AG04449 (cell line): ENCODE measurements at regions not wholly inside any gene's neighbourhood (a gene's known extent, or its start where the extent isn't known, plus 50 kb on each side); places are given as distances from the start of the nearest gene placed in this dataset.

ENCODE experiments used
- CTCF ChIA-PET: fragments of 350-600 bp; formaldehyde crosslinking; extraction: SDS; loops from one replicate; lab custom pipeline; 2021; ENCODE audit warnings: antibody characterized with exemption; lab: Yijun Ruan, JAX
- POLR2A ChIA-PET: fragments of 400-600, 350-600 bp; formaldehyde crosslinking; extraction: SDS; loops from one replicate; lab custom pipeline; 2020; ENCODE audit warnings: antibody characterized with exemption, inconsistent platforms; lab: Yijun Ruan, JAX
- DNase-seq: peaks from one replicate; pipeline ENCODE4 v3.0.0-alpha.2; 2010; ENCODE audit warnings: low read depth, low spot score
- H3K4me3 ChIP-seq: 2 replicates; pipeline ENCODE4 v1.5.1; 2011; ENCODE audit warnings: low read depth, mild to moderate bottlenecking, control low read depth, low read length
- CTCF ChIP-seq: IDR thresholded peaks from one replicate; pipeline ENCODE4 v1.5.1; 2011; ENCODE audit warnings: mild to moderate bottlenecking, moderate library complexity, low read length, control low read depth, inconsistent platforms; ENCODE audit not compliant: insufficient read depth; ENCODE audit errors: missing control alignments

- ChIA-PET CTCF (no interaction called here), POLR2A (no interaction called here)
- H3K4me3 ChIP-seq = no peak overlapping the region
- DNase-seq = no peak
- no peak for TF ChIP-seq CTCF
Observed at GRCh38 chr11:80462211-80462610, 1021.4 kb upstream of the TENM4 start.

GRCh38 chr11:80458376-80458775, 1017.5 kb upstream of the TENM4 start:
- POLR2A ChIA-PET = no interaction called here
- DNase-seq = no peak
- no peak overlapping the region for H3K4me3 ChIP-seq
- no peak for TF ChIP-seq CTCF
- CTCF ChIA-PET = no interaction called here

- no peak overlapping the region for H3K4me3 ChIP-seq
- POLR2A ChIA-PET = no interaction called here
- CTCF ChIA-PET = no interaction called here
- TF ChIP-seq CTCF = no peak
- no peak for DNase-seq
Observed at GRCh38 chr11:80457823-80458222, 1017.0 kb upstream of the TENM4 start.

GRCh38 chr11:80455818-80456217, 1015.0 kb upstream of the TENM4 start:
- H3K4me3 ChIP-seq = no peak overlapping the region
- ChIA-PET CTCF (no interaction called here), POLR2A (no interaction called here)
- no peak for TF ChIP-seq CTCF
- DNase-seq = no peak

GRCh38 chr11:80451105-80451504, 1010.3 kb upstream of the TENM4 start:
- TF ChIP-seq CTCF = no peak

GRCh38 chr11:80448709-80449108, 1007.9 kb upstream of the TENM4 start:
- H3K4me3 ChIP-seq = no peak overlapping the region
- DNase-seq = no peak
- CTCF ChIA-PET = no interaction called here
- POLR2A ChIA-PET = no interaction called here
- no peak for TF ChIP-seq CTCF

More at GRCh38 chr11:80451105-80451504, 1010.3 kb upstream of the TENM4 start:
- DNase-seq = no peak
- POLR2A ChIA-PET = no interaction called here
- CTCF ChIA-PET = no interaction called here
- no peak overlapping the region for H3K4me3 ChIP-seq

- ChIA-PET POLR2A (no interaction called here), CTCF (no interaction called here)
- H3K4me3 ChIP-seq = no peak overlapping the region
- no peak for TF ChIP-seq CTCF
- no peak for DNase-seq
Observed at GRCh38 chr11:80443177-80443576, 1002.3 kb upstream of the TENM4 start.
